ENCODE measurements at regions not wholly inside any gene's neighbourhood (a gene's known extent, or its start where the extent isn't known, plus 50 kb on each side); places are given as distances from the start of the nearest gene placed in this dataset.

- no peak for DNase-seq
- H3K4me3 ChIP-seq (ENCODE audit: low read length), result no peak overlapping the region
- no peak overlapping the region for H3K27ac ChIP-seq (ENCODE audit: low read length)
- no peaks in the 10 kb centered on the region for H3K9me2 ChIP-seq (replicated peaks; ENCODE audit: insufficient read depth, low read length)
- H2AFZ ChIP-seq (ENCODE audit: low read length), result no peak overlapping the region
- peaks cover 14% of the 10 kb centered on the region for H3K9me3 ChIP-seq (ENCODE audit: low read length)
- no peaks in the 10 kb centered on the region for H4K20me1 ChIP-seq (ENCODE audit: insufficient read depth, low read depth, low read length)
- no peaks in the 10 kb centered on the region for H3K36me3 ChIP-seq (ENCODE audit: insufficient read depth, low read length)
- no peaks in the 10 kb centered on the region for H3K79me2 ChIP-seq (ENCODE audit: low read length)
- H3K4me2 ChIP-seq (ENCODE audit: low read depth, low read length, poor library complexity, severe bottlenecking), result no peak overlapping the region
- H3K9ac ChIP-seq (ENCODE audit: low read length), result no peak overlapping the region
- no peaks in the 10 kb centered on the region for H3K4me1 ChIP-seq (ENCODE audit: low read length)
- no peaks in the 10 kb centered on the region for H3K27me3 ChIP-seq (ENCODE audit: low read length)
These were observed 248.8 kb downstream of the ANKRD7 start for GRCh38 chr7:118473271-118473670.

GRCh38 chr7:118476036-118476435, 251.5 kb downstream of the ANKRD7 start:
- Histone ChIP-seq H3K36me3 (ENCODE audit: insufficient read depth, low read length) (no peaks in the 10 kb centered on the region), H3K9me3 (ENCODE audit: low read length) (peaks cover 17% of the 10 kb centered on the region), H3K79me2 (ENCODE audit: low read length) (no peaks in the 10 kb centered on the region), H2AFZ (ENCODE audit: low read length) (no peak overlapping the region), H4K20me1 (ENCODE audit: insufficient read depth, low read depth, low read length) (no peaks in the 10 kb centered on the region), H3K27me3 (ENCODE audit: low read length) (no peaks in the 10 kb centered on the region), H3K9ac (ENCODE audit: low read length) (no peak overlapping the region), H3K4me3 (ENCODE audit: low read length) (no peak overlapping the region), H3K27ac (ENCODE audit: low read length) (no peak overlapping the region), H3K9me2 (replicated peaks; ENCODE audit: insufficient read depth, low read length) (no peaks in the 10 kb centered on the region), H3K4me2 (ENCODE audit: low read depth, low read length, poor library complexity, severe bottlenecking) (no peak overlapping the region), H3K4me1 (ENCODE audit: low read length) (no peaks in the 10 kb centered on the region)
- DNase-seq, result no peak

- H3K9me3 ChIP-seq (ENCODE audit: low read length), result peaks cover 11% of the 10 kb centered on the region
- no peaks in the 10 kb centered on the region for H3K79me2 ChIP-seq (ENCODE audit: low read length)
- H3K9me2 ChIP-seq (replicated peaks; ENCODE audit: insufficient read depth, low read length), result no peaks in the 10 kb centered on the region
- no peak for DNase-seq
- no peaks in the 10 kb centered on the region for H3K27me3 ChIP-seq (ENCODE audit: low read length)
- no peak overlapping the region for H3K27ac ChIP-seq (ENCODE audit: low read length)
- H2AFZ ChIP-seq (ENCODE audit: low read length), result no peak overlapping the region
- no peaks in the 10 kb centered on the region for H3K36me3 ChIP-seq (ENCODE audit: insufficient read depth, low read length)
- no peak overlapping the region for H3K9ac ChIP-seq (ENCODE audit: low read length)
- H4K20me1 ChIP-seq (ENCODE audit: insufficient read depth, low read depth, low read length), result no peaks in the 10 kb centered on the region
- H3K4me3 ChIP-seq (ENCODE audit: low read length), result no peak overlapping the region
- H3K4me2 ChIP-seq (ENCODE audit: low read depth, low read length, poor library complexity, severe bottlenecking), result no peak overlapping the region
- no peaks in the 10 kb centered on the region for H3K4me1 ChIP-seq (ENCODE audit: low read length)
These were observed 252.5 kb downstream of the ANKRD7 start for GRCh38 chr7:118477036-118477435.

- no peak for DNase-seq
- H4K20me1 ChIP-seq (ENCODE audit: insufficient read depth, low read depth, low read length), result no peaks in the 10 kb centered on the region
- H3K9me2 ChIP-seq (replicated peaks; ENCODE audit: insufficient read depth, low read length), result no peaks in the 10 kb centered on the region
- H3K4me3 ChIP-seq (ENCODE audit: low read length), result no peak overlapping the region
- H3K79me2 ChIP-seq (ENCODE audit: low read length), result no peaks in the 10 kb centered on the region
- no peak overlapping the region for H3K9ac ChIP-seq (ENCODE audit: low read length)
- no peak overlapping the region for H3K27ac ChIP-seq (ENCODE audit: low read length)
- H3K4me1 ChIP-seq (ENCODE audit: low read length), result no peaks in the 10 kb centered on the region
- peaks cover 10% of the 10 kb centered on the region for H3K9me3 ChIP-seq (ENCODE audit: low read length)
- H3K36me3 ChIP-seq (ENCODE audit: insufficient read depth, low read length), result no peaks in the 10 kb centered on the region
- H3K4me2 ChIP-seq (ENCODE audit: low read depth, low read length, poor library complexity, severe bottlenecking), result no peak overlapping the region
- no peaks in the 10 kb centered on the region for H3K27me3 ChIP-seq (ENCODE audit: low read length)
- no peak overlapping the region for H2AFZ ChIP-seq (ENCODE audit: low read length)
These were observed 253.7 kb downstream of the ANKRD7 start for GRCh38 chr7:118478236-118478635.

- Histone ChIP-seq H3K9me2 (replicated peaks; ENCODE audit: insufficient read depth, low read length) (no peaks in the 10 kb centered on the region), H3K4me3 (ENCODE audit: low read length) (no peak overlapping the region), H2AFZ (ENCODE audit: low read length) (no peak overlapping the region), H3K4me2 (ENCODE audit: low read depth, low read length, poor library complexity, severe bottlenecking) (no peak overlapping the region), H3K79me2 (ENCODE audit: low read length) (no peaks in the 10 kb centered on the region), H3K27ac (ENCODE audit: low read length) (no peak overlapping the region), H3K9me3 (ENCODE audit: low read length) (peaks cover 13% of the 10 kb centered on the region), H3K4me1 (ENCODE audit: low read length) (no peaks in the 10 kb centered on the region), H3K27me3 (ENCODE audit: low read length) (no peaks in the 10 kb centered on the region), H3K36me3 (ENCODE audit: insufficient read depth, low read length) (no peaks in the 10 kb centered on the region), H3K9ac (ENCODE audit: low read length) (no peak overlapping the region), H4K20me1 (ENCODE audit: insufficient read depth, low read depth, low read length) (no peaks in the 10 kb centered on the region)
- DNase-seq, result no peak
These were observed 254.4 kb downstream of the ANKRD7 start for GRCh38 chr7:118478931-118479330.

GRCh38 chr7:118492466-118492865, 268.0 kb downstream of the ANKRD7 start:
- no peaks in the 10 kb centered on the region for H3K36me3 ChIP-seq (ENCODE audit: insufficient read depth, low read length)
- H2AFZ ChIP-seq (ENCODE audit: low read length), result no peak overlapping the region
- H3K9ac ChIP-seq (ENCODE audit: low read length), result no peak overlapping the region
- DNase-seq, result no peak
- no peaks in the 10 kb centered on the region for H3K4me1 ChIP-seq (ENCODE audit: low read length)
- H3K9me2 ChIP-seq (replicated peaks; ENCODE audit: insufficient read depth, low read length), result no peaks in the 10 kb centered on the region
- no peaks in the 10 kb centered on the region for H3K79me2 ChIP-seq (ENCODE audit: low read length)
- H3K27ac ChIP-seq (ENCODE audit: low read length), result no peak overlapping the region
- no peak overlapping the region for H3K4me2 ChIP-seq (ENCODE audit: low read depth, low read length, poor library complexity, severe bottlenecking)
- no peaks in the 10 kb centered on the region for H4K20me1 ChIP-seq (ENCODE audit: insufficient read depth, low read depth, low read length)
- no peak overlapping the region for H3K4me3 ChIP-seq (ENCODE audit: low read length)
- H3K27me3 ChIP-seq (ENCODE audit: low read length), result no peaks in the 10 kb centered on the region
- H3K9me3 ChIP-seq (ENCODE audit: low read length), result peaks cover 18% of the 10 kb centered on the region

GRCh38 chr7:118496138-118496644, 271.7 kb downstream of the ANKRD7 start:
- Histone ChIP-seq H3K4me3 (ENCODE audit: low read length) (no peak overlapping the region), H3K4me2 (ENCODE audit: low read depth, low read length, poor library complexity, severe bottlenecking) (no peak overlapping the region), H4K20me1 (ENCODE audit: insufficient read depth, low read depth, low read length) (no peaks in the 10 kb centered on the region), H3K9me3 (ENCODE audit: low read length) (peaks cover 29% of the 10 kb centered on the region), H3K9ac (ENCODE audit: low read length) (no peak overlapping the region), H3K36me3 (ENCODE audit: insufficient read depth, low read length) (no peaks in the 10 kb centered on the region), H3K9me2 (replicated peaks; ENCODE audit: insufficient read depth, low read length) (no peaks in the 10 kb centered on the region), H2AFZ (ENCODE audit: low read length) (no peak overlapping the region), H3K27me3 (ENCODE audit: low read length) (no peaks in the 10 kb centered on the region), H3K27ac (ENCODE audit: low read length) (no peak overlapping the region), H3K4me1 (ENCODE audit: low read length) (no peaks in the 10 kb centered on the region), H3K79me2 (ENCODE audit: low read length) (no peaks in the 10 kb centered on the region)
- no peak for DNase-seq

- Histone ChIP-seq H3K9me2 (replicated peaks; ENCODE audit: insufficient read depth, low read length) (no peaks in the 10 kb centered on the region), H3K4me1 (ENCODE audit: low read length) (no peaks in the 10 kb centered on the region), H2AFZ (ENCODE audit: low read length) (no peak overlapping the region), H3K4me3 (ENCODE audit: low read length) (no peak overlapping the region), H3K36me3 (ENCODE audit: insufficient read depth, low read length) (no peaks in the 10 kb centered on the region), H3K4me2 (ENCODE audit: low read depth, low read length, poor library complexity, severe bottlenecking) (no peak overlapping the region), H3K27ac (ENCODE audit: low read length) (no peak overlapping the region), H3K27me3 (ENCODE audit: low read length) (no peaks in the 10 kb centered on the region), H4K20me1 (ENCODE audit: insufficient read depth, low read depth, low read length) (no peaks in the 10 kb centered on the region), H3K79me2 (ENCODE audit: low read length) (no peaks in the 10 kb centered on the region), H3K9me3 (ENCODE audit: low read length) (peaks cover 47% of the 10 kb centered on the region), H3K9ac (ENCODE audit: low read length) (no peak overlapping the region)
- DNase-seq, result no peak
These were observed 277.7 kb downstream of the ANKRD7 start for GRCh38 chr7:118502235-118502634.

- H3K9ac ChIP-seq (ENCODE audit: low read length), result no peak overlapping the region
- H3K27me3 ChIP-seq (ENCODE audit: low read length), result no peaks in the 10 kb centered on the region
- no peaks in the 10 kb centered on the region for H3K79me2 ChIP-seq (ENCODE audit: low read length)
- no peaks in the 10 kb centered on the region for H3K36me3 ChIP-seq (ENCODE audit: insufficient read depth, low read length)
- H3K9me2 ChIP-seq (replicated peaks; ENCODE audit: insufficient read depth, low read length), result no peaks in the 10 kb centered on the region
- no peak for DNase-seq
- no peaks in the 10 kb centered on the region for H4K20me1 ChIP-seq (ENCODE audit: insufficient read depth, low read depth, low read length)
- no peak overlapping the region for H3K4me2 ChIP-seq (ENCODE audit: low read depth, low read length, poor library complexity, severe bottlenecking)
- no peak overlapping the region for H3K4me3 ChIP-seq (ENCODE audit: low read length)
- H2AFZ ChIP-seq (ENCODE audit: low read length), result no peak overlapping the region
- H3K9me3 ChIP-seq (ENCODE audit: low read length), result peaks cover 3% of the 10 kb centered on the region
- no peak overlapping the region for H3K27ac ChIP-seq (ENCODE audit: low read length)
- no peaks in the 10 kb centered on the region for H3K4me1 ChIP-seq (ENCODE audit: low read length)
These were observed 286.6 kb downstream of the ANKRD7 start for GRCh38 chr7:118511146-118511545.
